ENCODE measurements at regions not wholly inside any gene's neighbourhood (a gene's known extent, or its start where the extent isn't known, plus 50 kb on each side); places are given as distances from the start of the nearest gene placed in this dataset.

GRCh38 chr6:130740308-130740707, 86.9 kb upstream of the SMLR1 start:
- DNase-seq (ENCODE audit: low spot score), result no peak
- Mint-ChIP-seq H3K27ac (ENCODE audit: unreplicated experiment) (no peak overlapping the region), H3K9me3 (ENCODE audit: low read depth) (no peaks in the 10 kb centered on the region), H3K4me1 (ENCODE audit: low read depth) (peaks cover 21% of the 10 kb centered on the region), H3K36me3 (ENCODE audit: low read depth) (no peaks in the 10 kb centered on the region), H3K27me3 (ENCODE audit: low read depth) (no peaks in the 10 kb centered on the region), H3K4me3 (ENCODE audit: unreplicated experiment) (no peak overlapping the region)
- TF ChIP-seq, protein P1, sequence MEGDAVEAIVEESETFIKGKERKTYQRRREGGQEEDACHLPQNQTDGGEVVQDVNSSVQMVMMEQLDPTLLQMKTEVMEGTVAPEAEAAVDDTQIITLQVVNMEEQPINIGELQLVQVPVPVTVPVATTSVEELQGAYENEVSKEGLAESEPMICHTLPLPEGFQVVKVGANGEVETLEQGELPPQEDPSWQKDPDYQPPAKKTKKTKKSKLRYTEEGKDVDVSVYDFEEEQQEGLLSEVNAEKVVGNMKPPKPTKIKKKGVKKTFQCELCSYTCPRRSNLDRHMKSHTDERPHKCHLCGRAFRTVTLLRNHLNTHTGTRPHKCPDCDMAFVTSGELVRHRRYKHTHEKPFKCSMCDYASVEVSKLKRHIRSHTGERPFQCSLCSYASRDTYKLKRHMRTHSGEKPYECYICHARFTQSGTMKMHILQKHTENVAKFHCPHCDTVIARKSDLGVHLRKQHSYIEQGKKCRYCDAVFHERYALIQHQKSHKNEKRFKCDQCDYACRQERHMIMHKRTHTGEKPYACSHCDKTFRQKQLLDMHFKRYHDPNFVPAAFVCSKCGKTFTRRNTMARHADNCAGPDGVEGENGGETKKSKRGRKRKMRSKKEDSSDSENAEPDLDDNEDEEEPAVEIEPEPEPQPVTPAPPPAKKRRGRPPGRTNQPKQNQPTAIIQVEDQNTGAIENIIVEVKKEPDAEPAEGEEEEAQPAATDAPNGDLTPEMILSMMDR (IDR thresholded peaks at IDR 0.05), result no peak

- no peaks in the 10 kb centered on the region for H3K27me3 Mint-ChIP-seq (ENCODE audit: low read depth)
- TF ChIP-seq, protein P1 (IDR thresholded peaks at IDR 0.05), result no peak
- no peak for DNase-seq (ENCODE audit: low spot score)
- H3K27ac Mint-ChIP-seq (ENCODE audit: unreplicated experiment), result no peak overlapping the region
- no peak overlapping the region for H3K4me3 Mint-ChIP-seq (ENCODE audit: unreplicated experiment)
- H3K9me3 Mint-ChIP-seq (ENCODE audit: low read depth), result no peaks in the 10 kb centered on the region
- H3K4me1 Mint-ChIP-seq (ENCODE audit: low read depth), result peaks cover 21% of the 10 kb centered on the region
- no peaks in the 10 kb centered on the region for H3K36me3 Mint-ChIP-seq (ENCODE audit: low read depth)
These were observed 85.0 kb upstream of the SMLR1 start for GRCh38 chr6:130742131-130742681.

GRCh38 chr6:130743175-130743574, 84.0 kb upstream of the SMLR1 start:
- Mint-ChIP-seq H3K4me3 (ENCODE audit: unreplicated experiment) (no peak overlapping the region), H3K36me3 (ENCODE audit: low read depth) (no peaks in the 10 kb centered on the region), H3K27ac (ENCODE audit: unreplicated experiment) (no peak overlapping the region), H3K4me1 (ENCODE audit: low read depth) (peaks cover 21% of the 10 kb centered on the region), H3K27me3 (ENCODE audit: low read depth) (no peaks in the 10 kb centered on the region), H3K9me3 (ENCODE audit: low read depth) (no peaks in the 10 kb centered on the region)
- no peak for DNase-seq (ENCODE audit: low spot score)
- TF ChIP-seq, protein P1 (IDR thresholded peaks at IDR 0.05), result peak; percentile 23

- Mint-ChIP-seq H3K36me3 (ENCODE audit: low read depth) (peaks cover 1% of the 10 kb centered on the region), H3K27ac (ENCODE audit: unreplicated experiment) (no peak overlapping the region), H3K27me3 (ENCODE audit: low read depth) (peaks cover 3% of the 10 kb centered on the region), H3K4me1 (ENCODE audit: low read depth) (peaks cover 21% of the 10 kb centered on the region), H3K4me3 (ENCODE audit: unreplicated experiment) (no peak overlapping the region), H3K9me3 (ENCODE audit: low read depth) (peaks cover 3% of the 10 kb centered on the region)
- DNase-seq (ENCODE audit: low spot score), result no peak
- TF ChIP-seq, protein P1 (IDR thresholded peaks at IDR 0.05), result no peak
These were observed 82.4 kb upstream of the SMLR1 start for GRCh38 chr6:130744576-130745366.

DNA sequence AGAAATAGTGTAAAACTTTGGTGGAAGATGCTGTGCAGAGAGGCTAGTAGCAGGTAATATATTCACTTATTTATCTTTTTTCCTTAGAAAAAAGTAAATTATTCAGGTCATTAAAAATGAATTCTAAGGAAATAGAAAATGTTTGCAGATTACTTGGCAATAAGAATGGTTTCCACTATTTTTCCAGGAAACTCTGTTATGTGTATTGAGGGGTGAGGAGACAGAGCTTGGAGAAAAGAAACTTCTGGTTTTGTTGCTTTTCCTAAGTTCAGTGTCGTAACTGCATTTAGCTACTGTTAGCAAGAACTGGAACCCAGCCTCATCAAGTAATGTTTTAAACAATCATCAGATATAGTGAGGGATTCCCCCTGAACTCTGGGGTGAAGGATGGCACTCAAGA, 79.2 kb upstream of the SMLR1 start:
- TF ChIP-seq, protein P1 (IDR thresholded peaks at IDR 0.05), result no peak

More for the DNA sequence above, 79.2 kb upstream of the SMLR1 start:
- H3K4me3 Mint-ChIP-seq (ENCODE audit: unreplicated experiment), result no peak overlapping the region
- H3K27me3 Mint-ChIP-seq (ENCODE audit: low read depth), result peaks cover 3% of the 10 kb centered on the region
- H3K36me3 Mint-ChIP-seq (ENCODE audit: low read depth), result peaks cover 1% of the 10 kb centered on the region
- peaks cover 3% of the 10 kb centered on the region for H3K9me3 Mint-ChIP-seq (ENCODE audit: low read depth)
- DNase-seq (ENCODE audit: low spot score), result no peak
- peaks cover 4% of the 10 kb centered on the region for H3K4me1 Mint-ChIP-seq (ENCODE audit: low read depth)
- no peak overlapping the region for H3K27ac Mint-ChIP-seq (ENCODE audit: unreplicated experiment)

Measured in chondrocyte (in vitro differentiated cells).